CD4-positive, alpha-beta T cell (primary cell): ENCODE measurements at regions not wholly inside any gene's neighbourhood (a gene's known extent, or its start where the extent isn't known, plus 50 kb on each side); places are given as distances from the start of the nearest gene placed in this dataset.

Experiments used
- ATAC-seq: fragments of 200-7000 bp; cut with Tn5 transposase; one replicate; pipeline ENCODE4 v1.10.0; 2022; ENCODE audit warnings: mild to moderate bottlenecking; ENCODE audit not compliant: poor library complexity
- CTCF ChIA-PET: fragments of 350-600 bp; sonication (Branson Sonifier 250); formaldehyde crosslinking; loops from one replicate; lab custom pipeline; 2021; ENCODE audit warnings: antibody characterized with exemption, inconsistent platforms; lab: Charles Lee
- POLR2A ChIA-PET: fragments of 350-600 bp; sonication (Branson Sonifier 250); formaldehyde crosslinking; loops from one replicate; lab custom pipeline; 2021; ENCODE audit warnings: antibody characterized with exemption, inconsistent platforms; lab: Charles Lee
- DNase-seq, 14 experiments: peaks; one replicate each; pipeline ENCODE4 v3.0.0-alpha.2; 2013 to 2020; ENCODE audit warnings: mixed read lengths in 2 of 14
- H3K27ac ChIP-seq, 2 donors: one replicate each; pipeline versions ENCODE4 v1.5.1 to v1.7.0; 2013; ENCODE audit warnings: low read length in 2 of 2, low read depth in 1 of 2, mild to moderate bottlenecking in 1 of 2
- H3K27me3 ChIP-seq, 2 experiments: 1 replicate in 1 of 2; 2 replicates in 1 of 2; pipeline versions ENCODE4 v1.6.1 to v1.7.0; 2013; ENCODE audit warnings: low read length in 2 of 2, control low read depth in 1 of 2, mild to moderate bottlenecking in 1 of 2, moderate library complexity in 1 of 2; ENCODE audit not compliant: insufficient read depth in 2 of 2, control insufficient read depth in 1 of 2
- H3K36me3 ChIP-seq: one replicate; pipeline ENCODE4 v1.6.1; 2013; ENCODE audit warnings: low read length, control low read depth; ENCODE audit not compliant: insufficient read depth
- H3K4me1 ChIP-seq: one replicate; pipeline ENCODE4 v1.6.1; 2013; ENCODE audit warnings: low read length, control low read depth; ENCODE audit not compliant: insufficient read depth
- H3K4me3 ChIP-seq: one replicate; pipeline ENCODE4 v1.5.1; 2013; ENCODE audit warnings: mild to moderate bottlenecking, low read length, moderate library complexity
- H3K9me3 ChIP-seq, 2 experiments: 1 replicate in 1 of 2; 2 replicates in 1 of 2; pipeline versions ENCODE4 v1.6.1 to v1.7.0; 2013; ENCODE audit warnings: low read length in 2 of 2, mild to moderate bottlenecking in 2 of 2, control low read depth in 1 of 2, moderate library complexity in 1 of 2; ENCODE audit not compliant: control insufficient read depth in 1 of 2, insufficient read depth in 1 of 2
- H3K27ac Mint-ChIP-seq: one replicate; pipeline ENCODE4 v1.8.0; 2020; ENCODE audit warnings: mixed read lengths
- H3K27me3 Mint-ChIP-seq: one replicate; pipeline ENCODE4 v1.8.0; 2021; ENCODE audit warnings: mixed read lengths
- H3K36me3 Mint-ChIP-seq: one replicate; pipeline ENCODE4 v1.8.0; 2021; ENCODE audit warnings: low read depth, mixed read lengths
- H3K4me1 Mint-ChIP-seq: one replicate; pipeline ENCODE4 v1.8.0; 2021; ENCODE audit warnings: low read depth, mixed read lengths
- H3K4me3 Mint-ChIP-seq: one replicate; pipeline ENCODE4 v1.8.0; 2020; ENCODE audit warnings: mild to moderate bottlenecking, mixed read lengths
- H3K9me3 Mint-ChIP-seq: one replicate; pipeline ENCODE4 v1.8.0; 2020; ENCODE audit warnings: mixed read lengths
- CTCF ChIP-seq: fragments of 200-600 bp; IDR thresholded peaks from one replicate; pipeline ENCODE4 v1.8.0; 2022; ENCODE audit warnings: antibody characterized with exemption, mild to moderate bottlenecking
- intact Hi-C, 2 experiments: fragments of 100-400 bp; cut with DNase I in 1 of 2; cut with micrococcal nuclease in 1 of 2; formaldehyde crosslinking; loops; one replicate each; pipeline versions ENCODE4 v1.15.1 to v1.9.0; 2023 to 2025; cut with DNase I, micrococcal nuclease

- intact Hi-C loops = no loop called here
- Mint-ChIP-seq H3K4me1 (peaks cover 13% of the 10 kb centered on the region), H3K27me3 (no peaks in the 10 kb centered on the region), H3K9me3 (no peaks in the 10 kb centered on the region), H3K4me3 (no peak overlapping the region), H3K27ac (no peak overlapping the region), H3K36me3 (no peaks in the 10 kb centered on the region)
- ChIA-PET POLR2A (interaction anchor here (0.8 kb wide), 1 partner anchor 28 kb away, joined by 3 read pairs; no protein-coding TSS in a partner anchor), CTCF (no interaction called here)
- H3K4me1 ChIP-seq = no peaks in the 10 kb centered on the region
- H3K4me3 ChIP-seq = no peak overlapping the region
- H3K9me3 ChIP-seq = no peaks in the 10 kb centered on the region
- H3K27me3 ChIP-seq = no peaks in the 10 kb centered on the region
- DNase-seq (no peak), ATAC-seq (no peak)
- H3K27ac ChIP-seq = no peak overlapping the region
- no peak for TF ChIP-seq CTCF
- no peaks in the 10 kb centered on the region for H3K36me3 ChIP-seq
Observed at GRCh38 chr4:54913751-54914526, 211.5 kb downstream of the KDR start.

- POLR2A ChIA-PET = no interaction called here
- H3K36me3 Mint-ChIP-seq = no peaks in the 10 kb centered on the region
- H3K4me3 Mint-ChIP-seq = no peak overlapping the region
- DNase-seq (no peak), ATAC-seq (no peak)
- no peak overlapping the region for H3K27ac Mint-ChIP-seq
- Histone ChIP-seq H3K27ac (no peak overlapping the region), H3K9me3 (no peaks in the 10 kb centered on the region), H3K4me3 (no peak overlapping the region), H3K4me1 (no peaks in the 10 kb centered on the region), H3K27me3 (no peaks in the 10 kb centered on the region), H3K36me3 (no peaks in the 10 kb centered on the region)
- H3K27me3 Mint-ChIP-seq = no peaks in the 10 kb centered on the region
- TF ChIP-seq CTCF = no peak
- intact Hi-C loops = no loop called here
- CTCF ChIA-PET = no interaction called here
- H3K4me1 Mint-ChIP-seq = peaks cover 15% of the 10 kb centered on the region
- no peaks in the 10 kb centered on the region for H3K9me3 Mint-ChIP-seq
Observed at GRCh38 chr4:54912155-54912554, 213.2 kb downstream of the KDR start.

- peaks cover 15% of the 10 kb centered on the region for H3K4me1 Mint-ChIP-seq
- POLR2A ChIA-PET = no interaction called here
- peaks cover 3% of the 10 kb centered on the region for H3K9me3 Mint-ChIP-seq
- no peak for TF ChIP-seq CTCF
- ATAC-seq (no peak), DNase-seq (no peak)
- no peak overlapping the region for H3K27ac Mint-ChIP-seq
- H3K9me3 ChIP-seq = no peaks in the 10 kb centered on the region
- no peak overlapping the region for H3K4me3 Mint-ChIP-seq
- no peaks in the 10 kb centered on the region for H3K4me1 ChIP-seq
- no peaks in the 10 kb centered on the region for H3K27me3 Mint-ChIP-seq
- no peaks in the 10 kb centered on the region for H3K36me3 ChIP-seq
- intact Hi-C loops = no loop called here
- H3K27ac ChIP-seq = no peak overlapping the region
- H3K4me3 ChIP-seq = no peak overlapping the region
- H3K27me3 ChIP-seq = no peaks in the 10 kb centered on the region
- CTCF ChIA-PET = no interaction called here
- no peaks in the 10 kb centered on the region for H3K36me3 Mint-ChIP-seq
Observed at GRCh38 chr4:54909961-54910360, 215.4 kb downstream of the KDR start.
